Adipocyte (in vitro differentiated cells): ENCODE measurements at regions not wholly inside any gene's neighbourhood (a gene's known extent, or its start where the extent isn't known, plus 50 kb on each side); places are given as distances from the start of the nearest gene placed in this dataset.

Experiments used
- DNase-seq: peaks from one replicate; pipeline ENCODE4 v3.0.0-alpha.2; 2015; ENCODE audit warnings: low read depth
- H3K27me3 ChIP-seq: replicated peaks from 2 replicates; pipeline ENCODE4 v1.7.0; 2013; ENCODE audit warnings: mild to moderate bottlenecking, low read length, moderate library complexity; ENCODE audit not compliant: control insufficient read depth, insufficient read depth
- H3K36me3 ChIP-seq: 2 replicates; pipeline ENCODE4 v1.7.0; 2013; ENCODE audit warnings: low read length, mild to moderate bottlenecking, moderate library complexity; ENCODE audit not compliant: control insufficient read depth, insufficient read depth, severe bottlenecking
- H3K4me1 ChIP-seq: 2 replicates; pipeline ENCODE4 v1.7.0; 2013; ENCODE audit warnings: mild to moderate bottlenecking, low read length, moderate library complexity; ENCODE audit not compliant: control insufficient read depth, insufficient read depth
- H3K4me3 ChIP-seq: 2 replicates; pipeline ENCODE4 v1.7.0; 2013; ENCODE audit warnings: mild to moderate bottlenecking, low read length, moderate library complexity
- H3K9ac ChIP-seq: 2 replicates; pipeline ENCODE4 v1.7.0; 2013; ENCODE audit warnings: mild to moderate bottlenecking, low read length, moderate library complexity
- H3K9me3 ChIP-seq: 2 replicates; pipeline ENCODE4 v1.7.0; 2013; ENCODE audit warnings: mild to moderate bottlenecking, low read length, moderate library complexity; ENCODE audit not compliant: control insufficient read depth

- Histone ChIP-seq H3K4me1 (no peaks in the 10 kb centered on the region), H3K4me3 (no peak overlapping the region), H3K9ac (no peak overlapping the region), H3K36me3 (no peaks in the 10 kb centered on the region), H3K27me3 (no peaks in the 10 kb centered on the region), H3K9me3 (no peaks in the 10 kb centered on the region)
- no peak for DNase-seq
Measured at GRCh38 chr17:71878998-71879397, 241.8 kb upstream of the SOX9 start.

GRCh38 chr17:71881041-71881440 lies 239.8 kb upstream of the SOX9 start:
- DNase-seq, result no peak

GRCh38 chr17:71881581-71881980 lies 239.2 kb upstream of the SOX9 start:
- DNase-seq, result no peak
- H3K4me1 ChIP-seq, result no peaks in the 10 kb centered on the region
- H3K9me3 ChIP-seq, result no peaks in the 10 kb centered on the region
- H3K36me3 ChIP-seq, result no peaks in the 10 kb centered on the region
- no peak overlapping the region for H3K4me3 ChIP-seq
- H3K9ac ChIP-seq, result no peak overlapping the region
- no peaks in the 10 kb centered on the region for H3K27me3 ChIP-seq

More at GRCh38 chr17:71881041-71881440, 239.8 kb upstream of the SOX9 start:
- H3K36me3 ChIP-seq, result no peaks in the 10 kb centered on the region
- no peak overlapping the region for H3K4me3 ChIP-seq
- no peaks in the 10 kb centered on the region for H3K27me3 ChIP-seq
- no peaks in the 10 kb centered on the region for H3K9me3 ChIP-seq
- no peaks in the 10 kb centered on the region for H3K4me1 ChIP-seq
- no peak overlapping the region for H3K9ac ChIP-seq

GRCh38 chr17:71883258-71883657 lies 237.6 kb upstream of the SOX9 start:
- H3K4me3 ChIP-seq, result no peak overlapping the region
- H3K27me3 ChIP-seq, result no peaks in the 10 kb centered on the region
- H3K9ac ChIP-seq, result no peak overlapping the region
- H3K4me1 ChIP-seq, result no peaks in the 10 kb centered on the region
- no peaks in the 10 kb centered on the region for H3K36me3 ChIP-seq
- H3K9me3 ChIP-seq, result no peaks in the 10 kb centered on the region
- no peak for DNase-seq

- DNase-seq, result no peak
- H3K36me3 ChIP-seq, result no peaks in the 10 kb centered on the region
- no peak overlapping the region for H3K4me3 ChIP-seq
- no peaks in the 10 kb centered on the region for H3K27me3 ChIP-seq
- no peaks in the 10 kb centered on the region for H3K4me1 ChIP-seq
- no peaks in the 10 kb centered on the region for H3K9me3 ChIP-seq
- no peak overlapping the region for H3K9ac ChIP-seq
Measured at GRCh38 chr17:71883845-71884244, 237.0 kb upstream of the SOX9 start.

- no peak overlapping the region for H3K4me3 ChIP-seq
- no peaks in the 10 kb centered on the region for H3K9me3 ChIP-seq
- H3K9ac ChIP-seq, result no peak overlapping the region
- no peaks in the 10 kb centered on the region for H3K4me1 ChIP-seq
- peaks cover 2% of the 10 kb centered on the region for H3K27me3 ChIP-seq
- H3K36me3 ChIP-seq, result no peaks in the 10 kb centered on the region
- DNase-seq, result no peak
Measured at GRCh38 chr17:71885662-71886061, 235.2 kb upstream of the SOX9 start.

- no peaks in the 10 kb centered on the region for H3K36me3 ChIP-seq
- peaks cover 8% of the 10 kb centered on the region for H3K4me1 ChIP-seq
- no peak overlapping the region for H3K4me3 ChIP-seq
- no peak overlapping the region for H3K9ac ChIP-seq
- H3K27me3 ChIP-seq, result no peaks in the 10 kb centered on the region
- H3K9me3 ChIP-seq, result peaks cover 26% of the 10 kb centered on the region
- no peak for DNase-seq
Measured at GRCh38 chr17:71899317-71899716, 221.5 kb upstream of the SOX9 start.

- Histone ChIP-seq H3K9me3 (peaks cover 22% of the 10 kb centered on the region), H3K9ac (no peak overlapping the region), H3K27me3 (no peaks in the 10 kb centered on the region), H3K4me1 (peaks cover 8% of the 10 kb centered on the region), H3K4me3 (no peak overlapping the region), H3K36me3 (no peaks in the 10 kb centered on the region)
- DNase-seq, result no peak
Measured at GRCh38 chr17:71900621-71901229, 220.1 kb upstream of the SOX9 start.

- H3K27me3 ChIP-seq, result no peaks in the 10 kb centered on the region
- peaks cover 8% of the 10 kb centered on the region for H3K9me3 ChIP-seq
- peak; percentile 3 for DNase-seq
- no peak overlapping the region for H3K9ac ChIP-seq
- no peaks in the 10 kb centered on the region for H3K36me3 ChIP-seq
- H3K4me1 ChIP-seq, result peaks cover 8% of the 10 kb centered on the region
- H3K4me3 ChIP-seq, result no peak overlapping the region
Measured at GRCh38 chr17:71902894-71903506, 217.8 kb upstream of the SOX9 start.

GRCh38 chr17:71905376-71906031 lies 215.3 kb upstream of the SOX9 start:
- no peaks in the 10 kb centered on the region for H3K36me3 ChIP-seq
- H3K4me1 ChIP-seq, result peaks cover 8% of the 10 kb centered on the region
- H3K4me3 ChIP-seq, result no peak overlapping the region
- no peaks in the 10 kb centered on the region for H3K27me3 ChIP-seq
- DNase-seq, result no peak
- H3K9ac ChIP-seq, result no peak overlapping the region
- no peaks in the 10 kb centered on the region for H3K9me3 ChIP-seq

GRCh38 chr17:71909155-71909554 lies 211.7 kb upstream of the SOX9 start:
- H3K9me3 ChIP-seq, result no peaks in the 10 kb centered on the region
- H3K4me1 ChIP-seq, result no peaks in the 10 kb centered on the region
- no peak overlapping the region for H3K4me3 ChIP-seq
- no peaks in the 10 kb centered on the region for H3K36me3 ChIP-seq
- no peak overlapping the region for H3K9ac ChIP-seq
- no peak for DNase-seq
- H3K27me3 ChIP-seq, result no peaks in the 10 kb centered on the region
